ENCODE measurements at regions not wholly inside any gene's neighbourhood (a gene's known extent, or its start where the extent isn't known, plus 50 kb on each side); places are given as distances from the start of the nearest gene placed in this dataset.
A peak's percentile ranks its signal among the peaks of the same experiment; 100 is the strongest.

DNA sequence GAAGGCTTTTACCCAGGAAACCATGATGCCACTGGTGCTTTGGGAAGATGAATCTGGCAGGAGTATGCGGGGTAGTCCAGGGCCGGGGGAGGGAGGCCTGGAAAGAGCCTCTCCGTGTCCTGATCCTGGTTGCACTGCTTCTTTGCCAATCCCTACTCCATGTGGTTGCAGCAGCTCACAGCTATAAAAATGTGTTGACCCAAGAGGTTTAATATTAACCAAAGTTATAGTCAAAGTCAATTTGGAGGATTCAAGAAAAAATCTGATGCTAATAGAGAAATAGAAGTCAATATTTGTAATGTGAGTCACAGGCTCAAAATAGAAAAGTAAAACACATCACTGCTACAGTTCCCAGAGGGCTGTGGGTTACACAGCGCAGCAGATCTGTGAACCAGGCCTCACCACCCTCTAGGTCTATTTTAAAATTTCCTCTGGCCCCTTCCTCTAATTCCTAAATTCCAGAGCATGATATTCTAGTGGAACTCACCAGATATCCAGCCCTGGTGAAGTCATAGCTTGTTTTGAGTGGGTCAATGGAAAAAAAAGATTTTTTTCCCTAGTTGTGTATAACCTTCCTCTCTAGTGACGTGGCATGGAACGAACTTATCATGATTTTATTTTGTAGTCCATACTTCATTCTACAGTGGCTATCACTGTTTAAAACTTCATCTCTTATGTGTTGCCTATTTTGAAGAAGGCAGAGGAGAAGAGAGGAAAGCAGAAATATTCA lies 63.2 kb upstream of the BMP2 start:
- Histone ChIP-seq H3K9me3 (ENCODE audit: insufficient read depth, low read depth, low read length) (no peaks in the 10 kb centered on the region), H3K4me1 (ENCODE audit: insufficient read depth, low read length) (peaks cover 41% of the 10 kb centered on the region), H3K4me3 (ENCODE audit: insufficient read depth, low read depth, low read length) (no peak overlapping the region), H3K9ac (ENCODE audit: low read length) (peak overlapping the region; percentile 59), H3K27me3 (ENCODE audit: insufficient read depth, low read length) (no peaks in the 10 kb centered on the region), H4K20me1 (ENCODE audit: insufficient read depth, low read length) (no peaks in the 10 kb centered on the region), H3K36me3 (ENCODE audit: insufficient read depth, low read length) (no peaks in the 10 kb centered on the region), H3K4me2 (ENCODE audit: low read length) (peak overlapping the region; percentile 54), H3K27ac (ENCODE audit: low read depth, low read length) (peak overlapping the region; percentile 88), H3K79me2 (ENCODE audit: insufficient read depth, low read length) (no peaks in the 10 kb centered on the region), H2AFZ (ENCODE audit: low read depth, low read length) (peak overlapping the region; percentile 39)
- no peaks in the 10 kb centered on the region for H3K36me3 Mint-ChIP-seq (ENCODE audit: low read depth, unreplicated experiment)
- peaks cover 53% of the 10 kb centered on the region for H3K4me1 Mint-ChIP-seq (ENCODE audit: low read depth, unreplicated experiment)
- no peak for TF ChIP-seq EZH2 (IDR thresholded peaks at IDR 0.05; ENCODE audit: insufficient read depth, low read length)
- TF ChIP-seq, protein P1, sequence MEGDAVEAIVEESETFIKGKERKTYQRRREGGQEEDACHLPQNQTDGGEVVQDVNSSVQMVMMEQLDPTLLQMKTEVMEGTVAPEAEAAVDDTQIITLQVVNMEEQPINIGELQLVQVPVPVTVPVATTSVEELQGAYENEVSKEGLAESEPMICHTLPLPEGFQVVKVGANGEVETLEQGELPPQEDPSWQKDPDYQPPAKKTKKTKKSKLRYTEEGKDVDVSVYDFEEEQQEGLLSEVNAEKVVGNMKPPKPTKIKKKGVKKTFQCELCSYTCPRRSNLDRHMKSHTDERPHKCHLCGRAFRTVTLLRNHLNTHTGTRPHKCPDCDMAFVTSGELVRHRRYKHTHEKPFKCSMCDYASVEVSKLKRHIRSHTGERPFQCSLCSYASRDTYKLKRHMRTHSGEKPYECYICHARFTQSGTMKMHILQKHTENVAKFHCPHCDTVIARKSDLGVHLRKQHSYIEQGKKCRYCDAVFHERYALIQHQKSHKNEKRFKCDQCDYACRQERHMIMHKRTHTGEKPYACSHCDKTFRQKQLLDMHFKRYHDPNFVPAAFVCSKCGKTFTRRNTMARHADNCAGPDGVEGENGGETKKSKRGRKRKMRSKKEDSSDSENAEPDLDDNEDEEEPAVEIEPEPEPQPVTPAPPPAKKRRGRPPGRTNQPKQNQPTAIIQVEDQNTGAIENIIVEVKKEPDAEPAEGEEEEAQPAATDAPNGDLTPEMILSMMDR (IDR thresholded peaks at IDR 0.05; ENCODE audit: insufficient read depth, low read depth, low read length) = no peak
- peak; percentile 74 for DNase-seq (ENCODE audit: low read depth)
- no peaks in the 10 kb centered on the region for H3K9me3 Mint-ChIP-seq (ENCODE audit: unreplicated experiment)
- peak overlapping the region; percentile 55 for H3K4me3 Mint-ChIP-seq (ENCODE audit: unreplicated experiment)
- no peaks in the 10 kb centered on the region for H3K27me3 Mint-ChIP-seq (ENCODE audit: low read depth, unreplicated experiment)
- H3K27ac Mint-ChIP-seq (ENCODE audit: unreplicated experiment) = peak overlapping the region; percentile 93
- FAIRE-seq = peak; percentile 64

DNA sequence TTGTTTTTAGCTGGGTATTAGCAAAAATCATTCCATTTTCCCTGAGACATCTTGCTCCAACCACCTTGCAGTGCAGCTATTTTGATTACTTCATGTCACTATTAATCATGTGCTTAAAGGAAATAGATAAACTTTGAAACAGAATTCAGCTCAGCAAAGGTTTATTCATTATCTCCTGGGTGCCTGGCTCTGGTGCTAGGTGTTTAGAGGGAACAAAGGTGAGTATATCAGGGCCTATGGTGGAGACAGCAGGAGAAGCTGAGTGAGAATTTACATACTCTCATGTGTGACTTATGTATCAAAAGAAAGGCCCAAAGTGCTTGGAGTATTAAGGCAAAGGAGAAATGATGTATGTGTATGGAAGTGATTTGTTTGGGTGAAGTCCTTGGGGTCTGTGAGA lies 63.8 kb upstream of the BMP2 start:
- H3K79me2 ChIP-seq (ENCODE audit: insufficient read depth, low read length) = no peaks in the 10 kb centered on the region
- peak overlapping the region; percentile 88 for H3K27ac ChIP-seq (ENCODE audit: low read depth, low read length)
- no peak for FAIRE-seq
- no peak overlapping the region for H2AFZ ChIP-seq (ENCODE audit: low read depth, low read length)
- no peaks in the 10 kb centered on the region for H3K36me3 ChIP-seq (ENCODE audit: insufficient read depth, low read length)
- peak overlapping the region; percentile 54 for H3K4me2 ChIP-seq (ENCODE audit: low read length)
- H4K20me1 ChIP-seq (ENCODE audit: insufficient read depth, low read length) = no peaks in the 10 kb centered on the region
- peak overlapping the region; percentile 93 for H3K27ac Mint-ChIP-seq (ENCODE audit: unreplicated experiment)
- H3K27me3 ChIP-seq (ENCODE audit: insufficient read depth, low read length) = no peaks in the 10 kb centered on the region
- TF ChIP-seq, protein P1 (IDR thresholded peaks at IDR 0.05; ENCODE audit: insufficient read depth, low read depth, low read length) = no peak
- no peak for TF ChIP-seq EZH2 (IDR thresholded peaks at IDR 0.05; ENCODE audit: insufficient read depth, low read length)
- no peaks in the 10 kb centered on the region for H3K9me3 ChIP-seq (ENCODE audit: insufficient read depth, low read depth, low read length)
- H3K36me3 Mint-ChIP-seq (ENCODE audit: low read depth, unreplicated experiment) = no peaks in the 10 kb centered on the region
- no peaks in the 10 kb centered on the region for H3K9me3 Mint-ChIP-seq (ENCODE audit: unreplicated experiment)
- no peak overlapping the region for H3K4me3 ChIP-seq (ENCODE audit: insufficient read depth, low read depth, low read length)
- peaks cover 50% of the 10 kb centered on the region for H3K4me1 Mint-ChIP-seq (ENCODE audit: low read depth, unreplicated experiment)
- H3K9ac ChIP-seq (ENCODE audit: low read length) = no peak overlapping the region
- peak overlapping the region; percentile 50 for H3K4me3 Mint-ChIP-seq (ENCODE audit: unreplicated experiment)
- no peaks in the 10 kb centered on the region for H3K27me3 Mint-ChIP-seq (ENCODE audit: low read depth, unreplicated experiment)
- no peak for DNase-seq (ENCODE audit: low read depth)
- H3K4me1 ChIP-seq (ENCODE audit: insufficient read depth, low read length) = peaks cover 38% of the 10 kb centered on the region

DNA sequence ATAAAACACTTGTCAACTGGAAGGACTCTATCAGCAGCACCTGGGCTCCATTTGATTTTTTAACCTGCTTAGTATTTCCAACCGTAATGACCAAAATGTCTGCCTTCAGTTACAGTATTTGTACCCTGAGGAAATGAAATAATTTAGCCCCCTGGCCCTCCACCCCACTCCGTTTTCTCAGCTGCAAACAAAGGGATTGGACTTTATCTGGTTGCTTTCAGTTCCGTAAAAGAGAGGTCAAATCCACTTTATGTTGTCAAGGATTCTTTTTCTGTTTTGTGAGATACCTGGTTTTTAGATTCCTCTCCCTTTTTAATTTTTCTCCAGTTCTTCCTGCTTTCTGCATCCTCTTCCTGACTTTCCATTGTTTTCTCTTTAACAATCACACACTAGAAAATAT lies 64.4 kb upstream of the BMP2 start:
- H2AFZ ChIP-seq (ENCODE audit: low read depth, low read length) = no peak overlapping the region
- no peak overlapping the region for H3K9ac ChIP-seq (ENCODE audit: low read length)
- no peak overlapping the region for H3K4me3 ChIP-seq (ENCODE audit: insufficient read depth, low read depth, low read length)
- no peaks in the 10 kb centered on the region for H3K36me3 ChIP-seq (ENCODE audit: insufficient read depth, low read length)
- H3K27ac ChIP-seq (ENCODE audit: low read depth, low read length) = no peak overlapping the region
- no peak for DNase-seq (ENCODE audit: low read depth)
- Mint-ChIP-seq H3K27me3 (ENCODE audit: low read depth, unreplicated experiment) (no peaks in the 10 kb centered on the region), H3K4me1 (ENCODE audit: low read depth, unreplicated experiment) (peaks cover 49% of the 10 kb centered on the region), H3K4me3 (ENCODE audit: unreplicated experiment) (no peak overlapping the region), H3K27ac (ENCODE audit: unreplicated experiment) (no peak overlapping the region), H3K9me3 (ENCODE audit: unreplicated experiment) (no peaks in the 10 kb centered on the region), H3K36me3 (ENCODE audit: low read depth, unreplicated experiment) (no peaks in the 10 kb centered on the region)
- H3K27me3 ChIP-seq (ENCODE audit: insufficient read depth, low read length) = no peaks in the 10 kb centered on the region
- no peaks in the 10 kb centered on the region for H3K79me2 ChIP-seq (ENCODE audit: insufficient read depth, low read length)
- no peak overlapping the region for H3K4me2 ChIP-seq (ENCODE audit: low read length)
- no peak for FAIRE-seq
- no peaks in the 10 kb centered on the region for H4K20me1 ChIP-seq (ENCODE audit: insufficient read depth, low read length)
- peaks cover 32% of the 10 kb centered on the region for H3K4me1 ChIP-seq (ENCODE audit: insufficient read depth, low read length)
- TF ChIP-seq EZH2 (IDR thresholded peaks at IDR 0.05; ENCODE audit: insufficient read depth, low read length) = no peak
- TF ChIP-seq, protein P1 (IDR thresholded peaks at IDR 0.05; ENCODE audit: insufficient read depth, low read depth, low read length) = no peak
- H3K9me3 ChIP-seq (ENCODE audit: insufficient read depth, low read depth, low read length) = no peaks in the 10 kb centered on the region

Measured in astrocyte (in vitro differentiated cells and primary cell).